ENCODE measurements at regions not wholly inside any gene's neighbourhood (a gene's known extent, or its start where the extent isn't known, plus 50 kb on each side); places are given as distances from the start of the nearest gene placed in this dataset.
"Not testable (repeated sequence)": the region's sequence is repeated elsewhere in the genome, so short reads cannot be mapped to it uniquely, and the experiment has no call there.

GRCh38 chr20:29752644-29753425 lies 1504.6 kb upstream of the DEFB115 start:
- not testable (repeated sequence) for TF ChIP-seq CTCF, POLR2A (IDR thresholded peaks at IDR 0.05)
